ENCODE measurements at regions not wholly inside any gene's neighbourhood (a gene's known extent, or its start where the extent isn't known, plus 50 kb on each side); places are given as distances from the start of the nearest gene placed in this dataset.

GRCh38 chr6:140091895-140092294, 717.4 kb upstream of the CITED2 start:
- H3K9me3 ChIP-seq (ENCODE audit: control insufficient read depth, insufficient read depth, low read length) = no peaks in the 10 kb centered on the region
- H3K4me3 ChIP-seq (ENCODE audit: low read length) = no peak overlapping the region
- no peaks in the 10 kb centered on the region for H3K36me3 ChIP-seq (ENCODE audit: control insufficient read depth, insufficient read depth, low read length)
- no peaks in the 10 kb centered on the region; the same call in 1 of the 2 replicates for H3K4me1 ChIP-seq (ENCODE audit: control insufficient read depth, insufficient read depth, low read length)
- no peaks in the 10 kb centered on the region for H3K27me3 ChIP-seq (ENCODE audit: control insufficient read depth, insufficient read depth, low read length)
- no peak overlapping the region for H3K27ac ChIP-seq (ENCODE audit: low read length)
- WGBS (ENCODE audit: insufficient coverage, insufficient read length) = no CpG with 5 or more reads among the region's 1 CpG
- no peak for DNase-seq (ENCODE audit: low read depth, low spot score)

GRCh38 chr6:140090871-140091270, 716.4 kb upstream of the CITED2 start:
- no peaks in the 10 kb centered on the region for H3K9me3 ChIP-seq (ENCODE audit: control insufficient read depth, insufficient read depth, low read length)
- H3K27ac ChIP-seq (ENCODE audit: low read length) = no peak overlapping the region
- no CpG with 5 or more reads among the region's 3 CpGs for WGBS (ENCODE audit: insufficient coverage, insufficient read length)
- no peak overlapping the region for H3K4me3 ChIP-seq (ENCODE audit: low read length)
- no peaks in the 10 kb centered on the region for H3K36me3 ChIP-seq (ENCODE audit: control insufficient read depth, insufficient read depth, low read length)
- H3K4me1 ChIP-seq (ENCODE audit: control insufficient read depth, insufficient read depth, low read length) = no peaks in the 10 kb centered on the region; the same call in 1 of the 2 replicates
- H3K27me3 ChIP-seq (ENCODE audit: control insufficient read depth, insufficient read depth, low read length) = no peaks in the 10 kb centered on the region
- DNase-seq (ENCODE audit: low read depth, low spot score) = no peak

- H3K4me3 ChIP-seq (ENCODE audit: low read length) = no peak overlapping the region
- H3K27ac ChIP-seq (ENCODE audit: low read length) = no peak overlapping the region
- H3K4me1 ChIP-seq (ENCODE audit: control insufficient read depth, insufficient read depth, low read length) = no peaks in the 10 kb centered on the region
- WGBS (ENCODE audit: insufficient coverage, insufficient read length) = no CpG with 5 or more reads among the region's 3 CpGs
- DNase-seq (ENCODE audit: low read depth, low spot score) = no peak
- H3K36me3 ChIP-seq (ENCODE audit: control insufficient read depth, insufficient read depth, low read length) = no peaks in the 10 kb centered on the region
- no peaks in the 10 kb centered on the region for H3K27me3 ChIP-seq (ENCODE audit: control insufficient read depth, insufficient read depth, low read length)
- H3K9me3 ChIP-seq (ENCODE audit: control insufficient read depth, insufficient read depth, low read length) = no peaks in the 10 kb centered on the region
Measured at GRCh38 chr6:140083375-140083774, 708.9 kb upstream of the CITED2 start.

- no peaks in the 10 kb centered on the region for H3K27me3 ChIP-seq (ENCODE audit: control insufficient read depth, insufficient read depth, low read length)
- H3K36me3 ChIP-seq (ENCODE audit: control insufficient read depth, insufficient read depth, low read length) = no peaks in the 10 kb centered on the region
- no peaks in the 10 kb centered on the region for H3K4me1 ChIP-seq (ENCODE audit: control insufficient read depth, insufficient read depth, low read length)
- H3K27ac ChIP-seq (ENCODE audit: low read length) = no peak overlapping the region
- no CpG with 5 or more reads among the region's 1 CpG for WGBS (ENCODE audit: insufficient coverage, insufficient read length)
- no peaks in the 10 kb centered on the region for H3K9me3 ChIP-seq (ENCODE audit: control insufficient read depth, insufficient read depth, low read length)
- no peak overlapping the region for H3K4me3 ChIP-seq (ENCODE audit: low read length)
- DNase-seq (ENCODE audit: low read depth, low spot score) = no peak
Measured at GRCh38 chr6:140082867-140083297, 708.4 kb upstream of the CITED2 start.

GRCh38 chr6:140079328-140079727, 704.9 kb upstream of the CITED2 start:
- no peaks in the 10 kb centered on the region for H3K4me1 ChIP-seq (ENCODE audit: control insufficient read depth, insufficient read depth, low read length)
- H3K36me3 ChIP-seq (ENCODE audit: control insufficient read depth, insufficient read depth, low read length) = no peaks in the 10 kb centered on the region
- no CpG with 5 or more reads among the region's 5 CpGs for WGBS (ENCODE audit: insufficient coverage, insufficient read length)
- no peak overlapping the region for H3K4me3 ChIP-seq (ENCODE audit: low read length)
- DNase-seq (ENCODE audit: low read depth, low spot score) = no peak
- H3K27ac ChIP-seq (ENCODE audit: low read length) = no peak overlapping the region
- no peaks in the 10 kb centered on the region for H3K9me3 ChIP-seq (ENCODE audit: control insufficient read depth, insufficient read depth, low read length)
- no peaks in the 10 kb centered on the region for H3K27me3 ChIP-seq (ENCODE audit: control insufficient read depth, insufficient read depth, low read length)

GRCh38 chr6:140078561-140079125, 704.2 kb upstream of the CITED2 start:
- DNase-seq (ENCODE audit: low read depth, low spot score) = no peak
- H3K27me3 ChIP-seq (ENCODE audit: control insufficient read depth, insufficient read depth, low read length) = no peaks in the 10 kb centered on the region
- no peaks in the 10 kb centered on the region for H3K4me1 ChIP-seq (ENCODE audit: control insufficient read depth, insufficient read depth, low read length)
- WGBS (ENCODE audit: insufficient coverage, insufficient read length) = no CpG with 5 or more reads among the region's 3 CpGs
- no peaks in the 10 kb centered on the region for H3K36me3 ChIP-seq (ENCODE audit: control insufficient read depth, insufficient read depth, low read length)
- no peaks in the 10 kb centered on the region for H3K9me3 ChIP-seq (ENCODE audit: control insufficient read depth, insufficient read depth, low read length)
- no peak overlapping the region for H3K27ac ChIP-seq (ENCODE audit: low read length)
- no peak overlapping the region for H3K4me3 ChIP-seq (ENCODE audit: low read length)

GRCh38 chr6:140077827-140078560, 703.5 kb upstream of the CITED2 start:
- Histone ChIP-seq H3K27ac (ENCODE audit: low read length) (no peak overlapping the region), H3K4me3 (ENCODE audit: low read length) (no peak overlapping the region), H3K9me3 (ENCODE audit: control insufficient read depth, insufficient read depth, low read length) (no peaks in the 10 kb centered on the region), H3K27me3 (ENCODE audit: control insufficient read depth, insufficient read depth, low read length) (no peaks in the 10 kb centered on the region), H3K36me3 (ENCODE audit: control insufficient read depth, insufficient read depth, low read length) (no peaks in the 10 kb centered on the region), H3K4me1 (ENCODE audit: control insufficient read depth, insufficient read depth, low read length) (no peaks in the 10 kb centered on the region)
- WGBS (ENCODE audit: insufficient coverage, insufficient read length) = 100% methylated on average over 1 of the region's 5 CpGs
- no peak for DNase-seq (ENCODE audit: low read depth, low spot score)

GRCh38 chr6:140076105-140076504, 701.7 kb upstream of the CITED2 start:
- no peaks in the 10 kb centered on the region for H3K4me1 ChIP-seq (ENCODE audit: control insufficient read depth, insufficient read depth, low read length)
- no peaks in the 10 kb centered on the region for H3K27me3 ChIP-seq (ENCODE audit: control insufficient read depth, insufficient read depth, low read length)
- H3K27ac ChIP-seq (ENCODE audit: low read length) = no peak overlapping the region
- H3K9me3 ChIP-seq (ENCODE audit: control insufficient read depth, insufficient read depth, low read length) = no peaks in the 10 kb centered on the region
- WGBS (ENCODE audit: insufficient coverage, insufficient read length) = no CpG with 5 or more reads among the region's 1 CpG
- H3K36me3 ChIP-seq (ENCODE audit: control insufficient read depth, insufficient read depth, low read length) = no peaks in the 10 kb centered on the region
- DNase-seq (ENCODE audit: low read depth, low spot score) = no peak
- no peak overlapping the region for H3K4me3 ChIP-seq (ENCODE audit: low read length)

- H3K27me3 ChIP-seq (ENCODE audit: control insufficient read depth, insufficient read depth, low read length) = no peaks in the 10 kb centered on the region
- no peaks in the 10 kb centered on the region for H3K9me3 ChIP-seq (ENCODE audit: control insufficient read depth, insufficient read depth, low read length)
- no peaks in the 10 kb centered on the region for H3K36me3 ChIP-seq (ENCODE audit: control insufficient read depth, insufficient read depth, low read length)
- H3K4me1 ChIP-seq (ENCODE audit: control insufficient read depth, insufficient read depth, low read length) = no peaks in the 10 kb centered on the region
- no peak for DNase-seq (ENCODE audit: low read depth, low spot score)
- no peak overlapping the region for H3K4me3 ChIP-seq (ENCODE audit: low read length)
- WGBS (ENCODE audit: insufficient coverage, insufficient read length) = no CpG with 5 or more reads among the region's 3 CpGs
- H3K27ac ChIP-seq (ENCODE audit: low read length) = no peak overlapping the region
Measured at GRCh38 chr6:140073456-140073855, 699.0 kb upstream of the CITED2 start.

- DNase-seq (ENCODE audit: low read depth, low spot score) = no peak
- WGBS (ENCODE audit: insufficient coverage, insufficient read length) = no CpG with 5 or more reads among the region's 1 CpG
- Histone ChIP-seq H3K4me3 (ENCODE audit: low read length) (no peak overlapping the region), H3K9me3 (ENCODE audit: control insufficient read depth, insufficient read depth, low read length) (no peaks in the 10 kb centered on the region), H3K27ac (ENCODE audit: low read length) (no peak overlapping the region), H3K4me1 (ENCODE audit: control insufficient read depth, insufficient read depth, low read length) (no peaks in the 10 kb centered on the region), H3K36me3 (ENCODE audit: control insufficient read depth, insufficient read depth, low read length) (no peaks in the 10 kb centered on the region), H3K27me3 (ENCODE audit: control insufficient read depth, insufficient read depth, low read length) (no peaks in the 10 kb centered on the region)
Measured at GRCh38 chr6:140071601-140072062, 697.2 kb upstream of the CITED2 start.

Data from iPS DF 6.9 (cell line).